OCI-LY7 (cell line): ENCODE measurements at regions not wholly inside any gene's neighbourhood (a gene's known extent, or its start where the extent isn't known, plus 50 kb on each side); places are given as distances from the start of the nearest gene placed in this dataset.

Source experiments
- EZH2phosphoT487 ChIP-seq: fragments of 200-600 bp; sonication (generic); IDR thresholded peaks from 2 replicates; pipeline ENCODE4 v1.6.1; 2018; ENCODE audit warnings: low read depth, borderline replicate concordance, mild to moderate bottlenecking, mixed run types, antibody characterized with exemption, low read length, moderate library complexity, mixed read lengths
- TF ChIP-seq, protein P1 (sequence below): fragments of 200-600 bp; sonication (generic); conservative IDR thresholded peaks from 2 replicates; pipeline ENCODE4 v1.5.1; 2014; ENCODE audit warnings: mild to moderate bottlenecking, antibody characterized with exemption, low read length, moderate library complexity, mixed read lengths

DNA sequence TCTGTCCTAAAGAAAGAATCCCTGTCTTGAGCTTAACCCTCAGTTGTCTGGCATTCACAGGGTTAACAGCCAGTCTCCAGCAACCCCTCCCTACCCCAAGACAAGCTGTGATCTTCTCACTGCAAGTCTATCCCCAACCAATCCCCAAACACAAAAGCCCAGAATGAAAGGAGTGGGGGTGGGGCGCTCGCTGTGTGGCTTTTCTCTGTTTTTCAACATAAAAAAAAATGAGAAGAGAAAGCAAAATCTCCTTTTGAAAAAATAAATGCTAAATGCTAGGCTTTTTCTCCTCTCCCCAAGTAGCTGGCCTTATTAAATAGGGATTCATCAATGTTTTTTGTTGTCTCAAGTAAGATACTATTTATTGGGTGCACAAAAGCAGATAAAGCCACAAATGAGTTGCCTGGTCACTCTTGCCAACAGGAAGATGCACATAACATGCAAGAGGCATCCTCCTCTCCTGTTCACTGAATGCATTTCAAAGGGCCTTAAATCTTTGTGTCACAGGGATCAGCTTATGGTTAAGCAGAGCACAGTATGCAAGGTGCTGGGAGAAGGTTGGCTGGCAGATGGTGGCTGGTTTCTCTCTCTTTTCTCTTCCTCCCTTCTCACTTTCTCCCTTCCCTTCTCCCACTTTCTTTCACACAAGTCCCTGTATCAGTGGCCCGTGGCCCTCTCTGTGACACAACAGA, 225.6 kb downstream of the CMPK2 start:
- TF ChIP-seq, protein P1, sequence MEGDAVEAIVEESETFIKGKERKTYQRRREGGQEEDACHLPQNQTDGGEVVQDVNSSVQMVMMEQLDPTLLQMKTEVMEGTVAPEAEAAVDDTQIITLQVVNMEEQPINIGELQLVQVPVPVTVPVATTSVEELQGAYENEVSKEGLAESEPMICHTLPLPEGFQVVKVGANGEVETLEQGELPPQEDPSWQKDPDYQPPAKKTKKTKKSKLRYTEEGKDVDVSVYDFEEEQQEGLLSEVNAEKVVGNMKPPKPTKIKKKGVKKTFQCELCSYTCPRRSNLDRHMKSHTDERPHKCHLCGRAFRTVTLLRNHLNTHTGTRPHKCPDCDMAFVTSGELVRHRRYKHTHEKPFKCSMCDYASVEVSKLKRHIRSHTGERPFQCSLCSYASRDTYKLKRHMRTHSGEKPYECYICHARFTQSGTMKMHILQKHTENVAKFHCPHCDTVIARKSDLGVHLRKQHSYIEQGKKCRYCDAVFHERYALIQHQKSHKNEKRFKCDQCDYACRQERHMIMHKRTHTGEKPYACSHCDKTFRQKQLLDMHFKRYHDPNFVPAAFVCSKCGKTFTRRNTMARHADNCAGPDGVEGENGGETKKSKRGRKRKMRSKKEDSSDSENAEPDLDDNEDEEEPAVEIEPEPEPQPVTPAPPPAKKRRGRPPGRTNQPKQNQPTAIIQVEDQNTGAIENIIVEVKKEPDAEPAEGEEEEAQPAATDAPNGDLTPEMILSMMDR: no peak
- no peak for TF ChIP-seq EZH2phosphoT487
